ENCODE measurements at regions not wholly inside any gene's neighbourhood (a gene's known extent, or its start where the extent isn't known, plus 50 kb on each side); places are given as distances from the start of the nearest gene placed in this dataset.

DNA sequence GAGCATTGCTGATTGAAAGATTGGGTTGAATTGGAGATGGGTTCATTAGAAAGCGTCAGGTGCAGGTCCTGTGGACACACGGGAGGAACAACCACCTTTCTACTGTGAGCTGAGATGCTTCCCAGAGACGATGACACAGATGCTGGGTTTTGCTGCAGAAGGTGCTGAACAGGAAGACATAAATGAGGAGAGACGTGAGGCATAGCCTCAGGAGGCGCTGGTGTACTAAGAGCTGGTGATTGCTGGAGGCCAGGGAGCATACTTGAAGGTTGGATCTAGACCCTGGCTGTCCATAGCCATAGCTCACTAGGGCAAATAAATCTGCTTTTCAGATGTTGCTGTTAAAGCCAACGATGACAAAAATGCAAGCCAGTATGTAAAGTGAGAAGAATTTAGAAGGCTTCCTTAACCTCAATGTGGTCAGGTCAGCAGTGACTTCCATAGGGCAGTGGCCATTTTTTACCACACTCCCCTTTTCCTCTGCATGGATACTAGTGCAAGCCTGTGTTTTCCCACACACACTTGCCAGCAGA lies 153.7 kb downstream of the SOX11 start:
- Mint-ChIP-seq H3K27ac (ENCODE audit: unreplicated experiment) (no peak overlapping the region), H3K27me3 (ENCODE audit: unreplicated experiment) (no peaks in the 10 kb centered on the region), H3K9me3 (ENCODE audit: unreplicated experiment) (no peaks in the 10 kb centered on the region), H3K4me3 (ENCODE audit: unreplicated experiment) (no peak overlapping the region), H3K4me1 (ENCODE audit: unreplicated experiment) (no peaks in the 10 kb centered on the region), H3K36me3 (ENCODE audit: unreplicated experiment) (no peaks in the 10 kb centered on the region)
- TF ChIP-seq, protein P1, sequence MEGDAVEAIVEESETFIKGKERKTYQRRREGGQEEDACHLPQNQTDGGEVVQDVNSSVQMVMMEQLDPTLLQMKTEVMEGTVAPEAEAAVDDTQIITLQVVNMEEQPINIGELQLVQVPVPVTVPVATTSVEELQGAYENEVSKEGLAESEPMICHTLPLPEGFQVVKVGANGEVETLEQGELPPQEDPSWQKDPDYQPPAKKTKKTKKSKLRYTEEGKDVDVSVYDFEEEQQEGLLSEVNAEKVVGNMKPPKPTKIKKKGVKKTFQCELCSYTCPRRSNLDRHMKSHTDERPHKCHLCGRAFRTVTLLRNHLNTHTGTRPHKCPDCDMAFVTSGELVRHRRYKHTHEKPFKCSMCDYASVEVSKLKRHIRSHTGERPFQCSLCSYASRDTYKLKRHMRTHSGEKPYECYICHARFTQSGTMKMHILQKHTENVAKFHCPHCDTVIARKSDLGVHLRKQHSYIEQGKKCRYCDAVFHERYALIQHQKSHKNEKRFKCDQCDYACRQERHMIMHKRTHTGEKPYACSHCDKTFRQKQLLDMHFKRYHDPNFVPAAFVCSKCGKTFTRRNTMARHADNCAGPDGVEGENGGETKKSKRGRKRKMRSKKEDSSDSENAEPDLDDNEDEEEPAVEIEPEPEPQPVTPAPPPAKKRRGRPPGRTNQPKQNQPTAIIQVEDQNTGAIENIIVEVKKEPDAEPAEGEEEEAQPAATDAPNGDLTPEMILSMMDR (IDR thresholded peaks at IDR 0.05), result no peak
- DNase-seq (ENCODE audit: extremely low spot score, unreplicated experiment), result no peak

DNA sequence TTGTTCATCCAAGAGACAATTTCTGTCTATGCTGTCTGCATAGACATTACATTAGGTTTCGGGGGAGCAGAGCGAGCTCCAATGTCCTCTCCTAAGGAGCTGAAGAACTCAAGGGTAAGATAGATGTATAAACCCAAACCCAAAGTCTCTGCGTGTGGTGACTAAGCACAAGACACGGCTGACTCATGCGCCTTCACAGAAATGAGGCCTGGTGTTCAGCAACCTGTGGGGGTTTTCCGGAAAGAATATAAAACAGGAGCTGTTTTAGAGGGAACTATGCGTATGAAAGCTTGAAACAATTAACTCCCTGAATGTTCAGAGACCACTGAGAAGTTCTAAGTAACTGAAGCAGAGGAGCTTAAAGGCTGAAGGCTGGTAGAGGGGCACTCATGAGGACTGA lies 154.7 kb downstream of the SOX11 start:
- no peaks in the 10 kb centered on the region for H3K36me3 Mint-ChIP-seq (ENCODE audit: unreplicated experiment)
- no peak for DNase-seq (ENCODE audit: extremely low spot score, unreplicated experiment)
- TF ChIP-seq, protein P1 (IDR thresholded peaks at IDR 0.05), result no peak
- no peaks in the 10 kb centered on the region for H3K4me1 Mint-ChIP-seq (ENCODE audit: unreplicated experiment)
- H3K27me3 Mint-ChIP-seq (ENCODE audit: unreplicated experiment), result no peaks in the 10 kb centered on the region
- H3K4me3 Mint-ChIP-seq (ENCODE audit: unreplicated experiment), result no peak overlapping the region
- H3K27ac Mint-ChIP-seq (ENCODE audit: unreplicated experiment), result no peak overlapping the region
- H3K9me3 Mint-ChIP-seq (ENCODE audit: unreplicated experiment), result no peaks in the 10 kb centered on the region

DNA sequence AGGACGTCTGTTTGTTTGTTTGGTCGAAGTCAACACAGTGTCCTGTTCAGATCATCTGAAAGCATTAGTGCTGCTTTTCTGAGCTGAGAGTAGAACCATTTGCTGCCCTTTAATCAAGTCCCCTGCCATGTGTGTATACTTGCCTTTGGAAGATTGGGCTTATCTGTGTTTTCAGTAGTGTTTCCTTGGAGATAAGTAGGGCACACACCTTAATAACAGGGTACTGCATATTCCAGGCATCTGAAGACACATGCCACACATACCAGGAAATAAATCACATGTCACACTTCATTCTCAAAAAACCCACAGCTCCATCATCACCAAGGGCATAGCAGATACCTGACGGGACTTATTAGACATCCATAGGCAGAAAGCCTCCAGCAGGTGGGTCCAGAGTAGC lies 157.4 kb downstream of the SOX11 start:
- TF ChIP-seq, protein P1 (IDR thresholded peaks at IDR 0.05), result no peak
- H3K36me3 Mint-ChIP-seq (ENCODE audit: unreplicated experiment), result no peaks in the 10 kb centered on the region
- no peaks in the 10 kb centered on the region for H3K9me3 Mint-ChIP-seq (ENCODE audit: unreplicated experiment)
- H3K27ac Mint-ChIP-seq (ENCODE audit: unreplicated experiment), result no peak overlapping the region
- H3K27me3 Mint-ChIP-seq (ENCODE audit: unreplicated experiment), result no peaks in the 10 kb centered on the region
- no peak for DNase-seq (ENCODE audit: extremely low spot score, unreplicated experiment)
- H3K4me3 Mint-ChIP-seq (ENCODE audit: unreplicated experiment), result no peak overlapping the region
- no peaks in the 10 kb centered on the region for H3K4me1 Mint-ChIP-seq (ENCODE audit: unreplicated experiment)

DNA sequence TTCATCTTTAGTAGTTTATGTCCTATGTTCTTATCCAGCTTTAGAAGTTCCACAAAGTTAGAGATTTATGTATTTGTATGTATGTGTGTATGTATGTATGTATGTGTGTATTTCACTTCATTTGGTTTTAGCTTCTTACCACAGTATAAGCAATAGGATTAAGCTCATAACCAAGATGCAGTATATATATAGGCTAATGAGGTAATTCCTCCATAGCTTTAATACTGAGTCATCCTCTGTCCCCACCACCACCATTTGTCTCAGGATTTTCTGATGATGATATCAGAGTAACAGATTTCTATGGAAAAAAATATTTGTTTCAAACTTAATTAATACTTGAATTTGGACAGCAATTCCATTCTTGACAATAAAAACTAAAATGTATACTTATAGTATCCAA lies 159.2 kb downstream of the SOX11 start:
- no peaks in the 10 kb centered on the region for H3K27me3 Mint-ChIP-seq (ENCODE audit: unreplicated experiment)
- no peak overlapping the region for H3K4me3 Mint-ChIP-seq (ENCODE audit: unreplicated experiment)
- no peaks in the 10 kb centered on the region for H3K9me3 Mint-ChIP-seq (ENCODE audit: unreplicated experiment)
- H3K27ac Mint-ChIP-seq (ENCODE audit: unreplicated experiment), result no peak overlapping the region
- no peaks in the 10 kb centered on the region for H3K36me3 Mint-ChIP-seq (ENCODE audit: unreplicated experiment)
- TF ChIP-seq, protein P1 (IDR thresholded peaks at IDR 0.05), result no peak
- no peak for DNase-seq (ENCODE audit: extremely low spot score, unreplicated experiment)
- no peaks in the 10 kb centered on the region for H3K4me1 Mint-ChIP-seq (ENCODE audit: unreplicated experiment)

DNA sequence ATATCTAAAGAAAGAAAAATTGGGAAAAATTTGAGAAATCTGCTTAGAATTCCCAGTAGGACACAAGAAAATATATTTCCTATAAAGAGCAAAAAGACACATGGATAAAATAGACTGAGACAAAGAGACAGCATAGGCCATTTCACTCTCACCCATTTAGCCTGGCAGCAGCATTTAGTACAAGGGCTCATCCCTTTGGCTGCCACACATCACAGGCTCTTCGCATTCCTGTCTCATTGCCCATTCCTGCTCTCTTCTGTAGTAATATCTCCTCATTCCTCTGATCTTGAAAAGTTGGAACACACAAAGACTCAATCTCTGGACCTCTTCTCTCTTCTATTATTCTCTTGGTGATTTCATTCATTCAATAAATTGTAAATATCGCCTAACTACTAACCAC lies 162.6 kb downstream of the SOX11 start:
- H3K4me3 Mint-ChIP-seq (ENCODE audit: unreplicated experiment), result no peak overlapping the region
- no peaks in the 10 kb centered on the region for H3K36me3 Mint-ChIP-seq (ENCODE audit: unreplicated experiment)
- TF ChIP-seq, protein P1 (IDR thresholded peaks at IDR 0.05), result no peak
- H3K9me3 Mint-ChIP-seq (ENCODE audit: unreplicated experiment), result peaks cover 5% of the 10 kb centered on the region
- DNase-seq (ENCODE audit: extremely low spot score, unreplicated experiment), result no peak
- no peak overlapping the region for H3K27ac Mint-ChIP-seq (ENCODE audit: unreplicated experiment)
- H3K27me3 Mint-ChIP-seq (ENCODE audit: unreplicated experiment), result no peaks in the 10 kb centered on the region
- no peaks in the 10 kb centered on the region for H3K4me1 Mint-ChIP-seq (ENCODE audit: unreplicated experiment)

Measured in osteocyte (in vitro differentiated cells).